ENCODE measurements at regions not wholly inside any gene's neighbourhood (a gene's known extent, or its start where the extent isn't known, plus 50 kb on each side); places are given as distances from the start of the nearest gene placed in this dataset.
A peak's percentile ranks its signal among the peaks of the same experiment; 100 is the strongest.

- TF ChIP-seq YBX1 (IDR thresholded peaks at IDR 0.05): no peak
Measured at GRCh38 chr18:38415811-38416210, 850.2 kb upstream of the CELF4 start (continued).

- ChIA-PET SMC1A (ENCODE audit: uncharacterized antibody, unreplicated experiment) (no interaction called here), POLR2A (no interaction called here), RAD21 (ENCODE audit: unreplicated experiment) (no interaction called here), CTCF (no interaction called here)
- in situ Hi-C loops (cut with MboI): no loop called here
- Histone ChIP-seq H3K79me2 (ENCODE audit: control insufficient read depth, insufficient read depth, low read length) (no peaks in the 10 kb centered on the region), H3K9me3 (replicated peaks; ENCODE audit: control insufficient read depth, insufficient read depth, low read length) (no peaks in the 10 kb centered on the region), H3K36me3 (ENCODE audit: control insufficient read depth in 2 of 2, insufficient read depth in 2 of 2, low read length in 1 of 2) (no peaks in the 10 kb centered on the region), H4K20me1 (ENCODE audit: control insufficient read depth, insufficient read depth) (no peaks in the 10 kb centered on the region), H3K4me3 (no peak overlapping the region), H3K4me1 (ENCODE audit: control insufficient read depth, insufficient read depth, low read length) (no peaks in the 10 kb centered on the region), H3K27ac (ENCODE audit: control insufficient read depth, insufficient read depth) (no peak overlapping the region), H2AFZ (ENCODE audit: control insufficient read depth, low read depth, low read length) (no peak overlapping the region), H3K27me3 (replicated peaks in 1 of 2; ENCODE audit: control insufficient read depth in 2 of 2, insufficient read depth in 2 of 2, low read length in 1 of 2) (no peaks in the 10 kb centered on the region), H3K9ac (ENCODE audit: control insufficient read depth, insufficient read depth, low read length) (no peak overlapping the region), H3K4me2 (ENCODE audit: control insufficient read depth, insufficient read depth) (no peak overlapping the region)
- DNase-seq (ENCODE audit: low read depth, low spot score) (no peak), ATAC-seq (peak; percentile 38), FAIRE-seq (no peak)
- 19% methylated on average over 2 of the region's 2 CpGs for WGBS (ENCODE audit: insufficient coverage, insufficient replicate concordance, low lambda C conversion rate, missing lambda C conversion rate)
- TF ChIP-seq RB1 (IDR thresholded peaks at IDR 0.05; ENCODE audit: borderline replicate concordance): no peak
- no peak for TF ChIP-seq NR2C2 (IDR thresholded peaks at IDR 0.05; ENCODE audit: borderline replicate concordance, control insufficient read depth, insufficient read length, low read depth)
- TF ChIP-seq MYB (IDR thresholded peaks at IDR 0.05; ENCODE audit: borderline replicate concordance, low read depth, low read length): no peak
- TF ChIP-seq MTA2 (IDR thresholded peaks at IDR 0.05; ENCODE audit: low read depth): no peak
- 0 out of 2 replicates have a peak, but pooled peaks have one; percentile 21 for TF ChIP-seq SPI1 (IDR thresholded peaks at IDR 0.05; ENCODE audit: borderline replicate concordance, insufficient read depth, low read depth, low read length)
- no peak for TF ChIP-seq RELB (IDR thresholded peaks at IDR 0.05; ENCODE audit: low read depth)
- no peak for TF ChIP-seq RAD21 (IDR thresholded peaks at IDR 0.05; ENCODE audit: insufficient read depth, low read depth, low read length)
- no peak for TF ChIP-seq ZNF687 (IDR thresholded peaks at IDR 0.05)
- BruUV-seq (replicated peaks): no TSS peak
- intact Hi-C loops (cut with micrococcal nuclease; ENCODE audit: unreplicated experiment): no loop called here
Measured at GRCh38 chr18:38413193-38413592, 847.6 kb upstream of the CELF4 start.

Measured in GM12878 (cell line).